Activated CD8-positive, alpha-beta memory T cell treated with anti-CD3 and anti-CD28 coated beads, Interleukin-2, amount 10 ng/mL, durations not matched to agents 7 days and 5 days (primary cell): ENCODE measurements at regions not wholly inside any gene's neighbourhood (a gene's known extent, or its start where the extent isn't known, plus 50 kb on each side); places are given as distances from the start of the nearest gene placed in this dataset.

Experiments used
- ATAC-seq: fragments of 150-1000 bp; cut with Tn5 transposase; one replicate; pipeline ENCODE4 v1.10.0; 2021; ENCODE audit warnings: moderate library complexity
- CTCF ChIA-PET: fragments of 350-600 bp; sonication (Branson Sonifier 250); formaldehyde crosslinking; loops from one replicate; lab custom pipeline; 2021; ENCODE audit warnings: antibody characterized with exemption; lab: Charles Lee
- DNase-seq: peaks from one replicate; pipeline ENCODE4 v3.0.0-alpha.2; 2020
- H3K27ac Mint-ChIP-seq: one replicate; pipeline ENCODE4 v1.8.0; 2021; ENCODE audit warnings: mild to moderate bottlenecking, mixed read lengths
- H3K27me3 Mint-ChIP-seq: one replicate; pipeline ENCODE4 v1.8.0; 2021; ENCODE audit warnings: mixed read lengths
- H3K36me3 Mint-ChIP-seq: one replicate; pipeline ENCODE4 v1.8.0; 2021; ENCODE audit warnings: mild to moderate bottlenecking, mixed read lengths
- H3K4me1 Mint-ChIP-seq: one replicate; pipeline ENCODE4 v1.8.0; 2021; ENCODE audit warnings: mixed read lengths
- H3K4me3 Mint-ChIP-seq: one replicate; pipeline ENCODE4 v1.8.0; 2021; ENCODE audit warnings: mild to moderate bottlenecking, moderate library complexity, mixed read lengths
- H3K9me3 Mint-ChIP-seq: one replicate; pipeline ENCODE4 v1.8.0; 2022; ENCODE audit warnings: low read depth, mixed read lengths

DNA sequence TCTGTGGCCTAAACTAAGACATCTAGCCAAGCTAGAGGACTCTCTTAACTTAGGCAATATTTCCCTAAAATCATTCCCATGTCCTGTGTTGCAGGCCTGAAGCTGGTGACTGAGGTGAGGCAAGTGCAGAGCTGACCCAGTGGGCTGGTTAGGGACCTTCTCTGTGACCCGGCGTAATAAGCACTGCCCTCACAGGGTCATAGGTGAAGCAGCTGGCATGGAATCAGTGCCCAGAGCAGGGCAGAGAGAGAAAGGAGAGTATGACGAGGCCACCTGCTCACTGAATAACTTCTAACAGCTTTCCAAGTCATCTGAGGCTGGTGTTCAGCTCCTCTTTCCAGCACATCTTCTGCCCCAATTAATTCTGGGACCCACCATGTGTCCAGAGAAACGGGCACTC, 197.0 kb downstream of the ANAPC1 start:
- no peak overlapping the region for H3K4me3 Mint-ChIP-seq
- no peak for ATAC-seq
- H3K4me1 Mint-ChIP-seq, result no peaks in the 10 kb centered on the region
- no peak overlapping the region for H3K27ac Mint-ChIP-seq
- H3K9me3 Mint-ChIP-seq, result no peaks in the 10 kb centered on the region
- CTCF ChIA-PET, result interaction anchor here (0.9 kb wide), 1 partner anchor 12 kb away, joined by 3 read pairs; no protein-coding TSS in a partner anchor
- peaks cover 27% of the 10 kb centered on the region for H3K27me3 Mint-ChIP-seq
- no peaks in the 10 kb centered on the region for H3K36me3 Mint-ChIP-seq
- no peak for DNase-seq

DNA sequence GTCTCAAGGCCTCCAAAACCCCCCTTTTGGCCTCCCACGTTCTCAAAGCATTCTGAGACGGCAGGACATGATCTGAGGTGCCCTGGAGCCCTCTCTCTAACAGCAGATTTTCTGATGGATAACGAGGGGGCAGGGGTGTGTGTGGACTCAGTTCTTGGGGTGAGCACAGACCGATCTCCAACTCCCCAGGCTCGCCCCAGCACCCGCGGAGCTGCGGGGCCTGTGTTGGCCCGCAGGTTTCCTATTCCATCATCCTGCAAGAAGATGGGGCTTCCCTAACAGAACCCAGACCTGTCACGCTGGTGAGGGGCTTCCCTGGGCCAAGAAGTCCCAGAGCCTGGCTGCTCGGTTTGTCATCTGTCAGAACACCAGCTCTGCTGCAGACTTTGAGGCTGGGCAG, 196.1 kb downstream of the ANAPC1 start:
- peaks cover 32% of the 10 kb centered on the region for H3K27me3 Mint-ChIP-seq
- ATAC-seq (no peak), DNase-seq (no peak)
- H3K4me3 Mint-ChIP-seq, result no peak overlapping the region
- CTCF ChIA-PET, result no interaction called here
- no peaks in the 10 kb centered on the region for H3K36me3 Mint-ChIP-seq
- H3K27ac Mint-ChIP-seq, result no peak overlapping the region
- H3K9me3 Mint-ChIP-seq, result no peaks in the 10 kb centered on the region
- H3K4me1 Mint-ChIP-seq, result no peaks in the 10 kb centered on the region

DNA sequence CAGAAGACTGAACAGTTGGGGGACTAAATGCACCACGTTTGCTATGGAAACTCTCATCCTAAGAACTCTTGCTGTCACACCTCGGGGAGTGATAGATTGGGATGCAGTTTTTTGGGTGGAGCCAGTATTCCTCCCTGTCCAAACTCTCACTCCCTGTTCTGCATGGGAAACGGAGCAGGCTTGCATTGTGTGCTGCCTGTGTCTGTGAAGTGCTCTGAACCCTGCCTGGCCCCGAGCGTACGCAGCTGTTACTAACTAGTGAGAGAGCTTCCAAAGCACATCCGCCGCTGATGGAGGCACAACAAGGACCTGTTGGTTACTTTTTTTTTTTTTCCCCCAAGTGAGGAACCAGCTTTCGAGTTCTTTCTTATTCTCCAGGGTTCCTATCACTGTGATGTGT, 195.5 kb downstream of the ANAPC1 start:
- ATAC-seq, result no peak
- Mint-ChIP-seq H3K4me1 (no peaks in the 10 kb centered on the region), H3K9me3 (no peaks in the 10 kb centered on the region)

DNA sequence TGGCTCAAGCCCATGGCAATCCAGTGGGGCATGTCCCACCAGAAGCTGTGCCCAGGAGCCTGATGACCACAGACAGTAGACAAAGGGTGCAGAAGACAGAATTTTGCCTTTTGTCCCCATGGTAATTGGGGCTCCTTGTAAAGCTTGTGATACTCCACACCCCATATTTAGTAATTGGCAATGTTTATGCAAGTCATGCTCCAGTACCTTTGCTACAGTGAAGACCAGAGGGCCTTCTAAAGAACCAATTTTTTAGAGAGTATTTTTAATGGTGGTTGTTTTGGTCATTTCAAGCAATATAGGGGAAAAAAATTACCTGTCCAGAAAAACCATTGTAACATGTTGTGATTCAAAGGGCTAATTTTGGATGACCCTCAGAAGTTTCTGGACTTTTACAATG, 194.8 kb downstream of the ANAPC1 start:
- DNase-seq (no peak), ATAC-seq (no peak)
- H3K27me3 Mint-ChIP-seq, result peaks cover 34% of the 10 kb centered on the region
- peaks cover 2% of the 10 kb centered on the region for H3K9me3 Mint-ChIP-seq
- H3K27ac Mint-ChIP-seq, result no peak overlapping the region
- peaks cover 2% of the 10 kb centered on the region for H3K36me3 Mint-ChIP-seq
- CTCF ChIA-PET, result no interaction called here
- no peak overlapping the region for H3K4me3 Mint-ChIP-seq
- H3K4me1 Mint-ChIP-seq, result no peaks in the 10 kb centered on the region

More for the DNA sequence above, 195.5 kb downstream of the ANAPC1 start:
- no peak overlapping the region for H3K27ac Mint-ChIP-seq
- no peak for DNase-seq
- no peak overlapping the region for H3K4me3 Mint-ChIP-seq
- H3K27me3 Mint-ChIP-seq, result peaks cover 33% of the 10 kb centered on the region
- CTCF ChIA-PET, result no interaction called here
- H3K36me3 Mint-ChIP-seq, result no peaks in the 10 kb centered on the region

DNA sequence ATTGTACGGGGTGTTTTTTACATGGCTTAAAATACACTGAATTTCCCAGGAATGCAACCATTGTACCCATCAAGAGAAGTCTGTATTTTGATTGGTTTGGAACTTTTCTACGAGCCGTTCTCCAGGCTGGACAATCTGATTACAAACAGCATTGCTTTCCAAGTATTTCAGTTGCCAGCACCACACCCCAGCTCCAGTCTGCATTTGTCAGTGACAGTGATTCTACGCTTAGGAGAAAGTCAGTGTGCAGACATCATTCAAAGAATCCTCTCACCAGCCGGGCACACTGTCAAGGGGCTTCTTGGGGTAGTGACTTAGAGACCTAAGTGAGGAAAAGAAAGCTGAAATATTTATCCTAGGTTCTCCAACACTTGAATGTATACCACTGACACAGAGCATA, 194.1 kb downstream of the ANAPC1 start:
- no peak overlapping the region for H3K27ac Mint-ChIP-seq
- H3K9me3 Mint-ChIP-seq, result peaks cover 2% of the 10 kb centered on the region
- peaks cover 2% of the 10 kb centered on the region for H3K36me3 Mint-ChIP-seq
- CTCF ChIA-PET, result interaction anchor here (1.0 kb wide), 1 partner anchor 12 kb away, joined by 3 read pairs; no protein-coding TSS in a partner anchor
- H3K4me3 Mint-ChIP-seq, result no peak overlapping the region
- ATAC-seq (no peak), DNase-seq (no peak)
- H3K4me1 Mint-ChIP-seq, result no peaks in the 10 kb centered on the region
- H3K27me3 Mint-ChIP-seq, result peaks cover 36% of the 10 kb centered on the region

DNA sequence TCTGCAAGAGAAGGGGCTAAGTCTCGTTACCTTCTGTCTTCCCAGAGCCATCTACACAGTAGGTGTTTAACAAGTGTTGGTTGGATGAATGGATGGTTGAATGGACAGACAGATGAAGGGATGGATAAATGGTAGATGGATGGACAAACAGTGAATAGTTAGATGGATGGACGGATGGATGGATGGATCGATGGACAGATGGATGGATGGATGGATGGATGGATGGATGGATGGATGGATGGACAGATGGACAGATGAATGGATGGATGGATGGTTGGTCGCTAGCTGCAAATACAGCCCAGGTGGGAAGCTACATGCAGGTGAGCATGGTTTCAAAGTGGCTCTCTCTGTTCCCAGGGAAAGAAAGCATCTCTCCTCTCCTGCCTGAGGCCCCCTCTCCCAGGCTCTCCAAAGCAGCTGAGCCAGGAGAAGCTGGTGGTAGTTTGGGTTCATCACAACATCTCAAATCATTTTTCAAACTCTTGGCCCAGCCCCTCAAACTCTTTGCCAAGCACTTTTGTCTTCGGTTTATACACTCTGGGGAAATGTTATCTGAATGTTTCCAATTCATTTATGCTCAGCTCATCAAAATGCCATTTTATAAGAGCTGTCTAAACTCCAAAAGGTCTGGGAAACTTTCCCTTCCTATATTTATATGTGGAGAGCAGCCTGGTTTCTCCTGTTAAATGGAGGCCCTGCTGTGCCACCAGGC, 192.7 kb downstream of the ANAPC1 start:
- no peak overlapping the region for H3K4me3 Mint-ChIP-seq
- no peak overlapping the region for H3K27ac Mint-ChIP-seq
- peaks cover 11% of the 10 kb centered on the region for H3K36me3 Mint-ChIP-seq
- ATAC-seq (no peak), DNase-seq (no peak)
- H3K4me1 Mint-ChIP-seq, result no peaks in the 10 kb centered on the region
- CTCF ChIA-PET, result interaction anchor here (1.0 to 1.6 kb wide), 2 partner anchors 10 to 11 kb away, joined by 3 to 4 read pairs; no protein-coding TSS in a partner anchor
- H3K9me3 Mint-ChIP-seq, result peaks cover 8% of the 10 kb centered on the region
- peaks cover 47% of the 10 kb centered on the region for H3K27me3 Mint-ChIP-seq

DNA sequence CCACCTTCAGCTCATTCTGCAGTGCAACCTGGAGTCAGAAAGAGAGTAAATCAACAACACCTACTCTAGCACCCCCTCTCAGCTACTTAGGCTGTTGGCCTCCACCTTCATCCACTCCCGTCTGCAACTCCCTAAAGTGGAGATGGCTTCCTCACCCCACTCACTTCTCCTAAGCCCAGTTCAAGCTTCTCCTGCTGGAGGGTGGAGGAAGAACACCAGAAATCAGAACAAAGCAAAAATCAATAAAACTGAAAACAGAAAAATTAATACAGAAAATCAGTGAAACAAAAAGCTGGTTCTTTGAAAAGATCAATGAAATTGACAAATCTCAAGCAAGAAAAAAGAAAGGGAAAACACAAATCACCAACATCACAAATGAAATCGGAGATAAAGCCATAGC, 191.7 kb downstream of the ANAPC1 start:
- ATAC-seq (no peak), DNase-seq (no peak)
- H3K36me3 Mint-ChIP-seq, result peaks cover 11% of the 10 kb centered on the region
- H3K27me3 Mint-ChIP-seq, result peaks cover 47% of the 10 kb centered on the region
- peaks cover 8% of the 10 kb centered on the region for H3K9me3 Mint-ChIP-seq
- no peaks in the 10 kb centered on the region for H3K4me1 Mint-ChIP-seq
- no peak overlapping the region for H3K27ac Mint-ChIP-seq
- CTCF ChIA-PET, result interaction anchor here (1.6 kb wide), 1 partner anchor 10 kb away, joined by 4 read pairs; no protein-coding TSS in a partner anchor
- no peak overlapping the region for H3K4me3 Mint-ChIP-seq

DNA sequence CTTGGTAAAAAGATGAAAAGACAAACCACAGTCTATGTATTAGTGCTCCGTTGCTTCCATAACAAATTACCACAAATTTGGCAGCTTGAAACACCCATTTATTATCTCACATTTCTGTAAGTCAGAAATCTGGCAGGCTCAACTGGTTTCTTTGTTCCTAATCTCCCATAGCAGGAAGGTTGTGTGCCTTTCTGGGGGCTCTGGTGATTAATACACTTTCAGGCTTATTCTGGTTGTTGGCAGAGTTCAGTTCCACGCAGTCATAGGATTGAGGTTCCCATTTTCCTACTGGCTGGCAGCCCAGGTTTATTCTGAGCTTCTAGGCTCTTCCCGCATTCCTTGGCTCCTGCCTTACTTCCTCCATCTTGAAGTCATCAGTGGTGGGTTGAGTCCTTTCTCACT, 189.3 kb downstream of the ANAPC1 start:
- Mint-ChIP-seq H3K27ac (no peak overlapping the region), H3K4me3 (no peak overlapping the region), H3K36me3 (peaks cover 11% of the 10 kb centered on the region), H3K27me3 (peaks cover 41% of the 10 kb centered on the region), H3K9me3 (peaks cover 8% of the 10 kb centered on the region), H3K4me1 (peaks cover 18% of the 10 kb centered on the region)
- DNase-seq (no peak), ATAC-seq (no peak)
- CTCF ChIA-PET, result no interaction called here

DNA sequence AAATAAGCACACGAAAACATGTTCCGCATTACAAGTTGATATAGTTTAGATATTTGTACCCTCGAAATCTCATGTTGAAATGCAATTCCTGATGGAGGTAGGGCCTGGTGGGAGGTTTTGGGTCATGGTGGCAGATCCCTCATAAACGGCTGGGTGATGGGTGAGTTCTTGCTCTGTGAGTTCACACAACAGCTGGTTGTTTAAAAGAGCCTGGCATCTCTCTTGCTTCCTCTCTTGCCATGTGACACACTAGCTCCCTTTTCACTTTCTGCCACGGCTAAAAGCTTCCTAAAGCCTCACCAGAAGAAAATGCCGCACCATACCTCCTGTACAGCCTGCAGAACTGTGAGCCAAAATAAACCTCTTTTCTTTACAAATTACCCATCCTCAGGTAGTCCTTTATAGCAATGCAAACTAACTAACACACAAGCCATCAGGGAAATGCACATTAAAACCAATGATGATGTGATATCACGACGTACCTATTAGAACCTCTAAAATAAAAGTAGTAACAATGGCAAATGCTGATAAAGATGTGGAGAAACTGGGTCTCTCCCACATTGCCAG, 188.5 kb downstream of the ANAPC1 start:
- Mint-ChIP-seq H3K9me3 (peaks cover 8% of the 10 kb centered on the region), H3K4me3 (no peak overlapping the region), H3K36me3 (peaks cover 11% of the 10 kb centered on the region), H3K4me1 (peaks cover 18% of the 10 kb centered on the region), H3K27ac (no peak overlapping the region), H3K27me3 (peaks cover 38% of the 10 kb centered on the region)
- DNase-seq, result no peak
- CTCF ChIA-PET, result no interaction called here
- no peak for ATAC-seq

DNA sequence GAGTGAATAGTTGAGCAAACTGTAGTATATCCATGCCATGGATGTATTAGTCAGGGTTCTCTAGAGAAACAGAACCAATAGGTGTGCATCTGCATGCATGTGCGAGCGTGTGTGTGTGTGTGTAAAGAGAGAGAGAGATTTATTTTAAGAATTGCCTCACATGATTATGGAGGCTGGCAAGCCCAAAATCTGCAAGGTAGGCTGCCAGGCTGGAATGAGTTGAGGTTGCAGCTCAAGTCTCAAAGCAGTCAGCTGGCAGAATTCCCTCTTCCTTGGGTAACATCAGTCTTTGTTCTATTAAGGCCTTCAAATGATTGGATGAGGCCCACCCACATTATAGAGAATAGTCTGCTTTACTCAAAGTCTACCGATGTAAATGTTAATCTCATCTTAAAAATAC, 187.8 kb downstream of the ANAPC1 start:
- Mint-ChIP-seq H3K27me3 (peaks cover 35% of the 10 kb centered on the region), H3K36me3 (peaks cover 11% of the 10 kb centered on the region), H3K4me3 (no peak overlapping the region), H3K27ac (no peak overlapping the region), H3K4me1 (peaks cover 22% of the 10 kb centered on the region), H3K9me3 (peaks cover 8% of the 10 kb centered on the region)
- no peak for DNase-seq
- no peak for ATAC-seq
- CTCF ChIA-PET, result no interaction called here

DNA sequence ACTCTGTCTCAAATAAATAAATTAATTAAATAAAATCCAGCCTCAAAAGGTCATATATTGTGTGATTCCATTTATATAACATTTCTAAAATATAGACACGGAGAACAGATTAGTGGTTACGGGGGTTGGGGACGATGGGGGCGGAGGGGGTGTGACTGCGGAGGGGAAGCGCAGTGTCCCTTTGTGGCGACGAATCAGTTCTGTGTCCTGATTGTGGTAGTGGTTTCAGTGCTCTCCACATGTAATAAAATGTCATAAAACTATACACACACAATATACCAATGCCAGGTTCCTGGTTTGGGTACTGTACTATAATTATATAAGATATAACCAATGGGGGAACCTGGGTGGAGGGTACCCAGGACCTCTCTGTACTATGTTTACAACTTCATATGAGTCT, 186.4 kb downstream of the ANAPC1 start:
- ATAC-seq, result no peak
- Mint-ChIP-seq H3K36me3 (peaks cover 11% of the 10 kb centered on the region), H3K4me1 (peaks cover 35% of the 10 kb centered on the region), H3K27me3 (peaks cover 28% of the 10 kb centered on the region), H3K9me3 (peaks cover 8% of the 10 kb centered on the region), H3K4me3 (no peak overlapping the region), H3K27ac (no peak overlapping the region)
- no peak for DNase-seq
- CTCF ChIA-PET, result interaction anchor here (1.1 to 1.9 kb wide), 3 partner anchors 18 to 577 kb away, joined by 3 to 9 read pairs (median 3); partner anchors contain the start of gene BCL2L11

DNA sequence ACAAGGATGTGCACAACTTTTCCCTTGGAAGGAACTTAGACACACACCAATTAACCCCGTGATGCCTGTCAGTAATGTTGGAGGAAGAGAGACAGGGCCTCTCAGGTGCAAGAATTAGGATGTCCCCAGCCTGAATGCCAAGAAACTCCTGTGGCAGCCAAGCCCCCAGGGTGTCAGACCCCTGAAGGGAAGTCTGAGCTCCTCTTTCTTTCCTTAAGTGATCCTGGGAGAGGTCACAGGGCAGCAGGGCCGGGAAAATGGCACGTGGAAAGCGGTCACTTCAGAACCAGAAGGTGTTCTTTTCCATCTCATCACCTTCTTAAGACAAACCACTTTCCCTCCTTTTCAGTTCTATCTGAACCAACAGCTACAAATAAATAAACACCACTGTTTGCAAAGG, 185.9 kb downstream of the ANAPC1 start:
- H3K9me3 Mint-ChIP-seq, result peaks cover 8% of the 10 kb centered on the region
- no peak for ATAC-seq
- H3K4me1 Mint-ChIP-seq, result peaks cover 38% of the 10 kb centered on the region
- peaks cover 11% of the 10 kb centered on the region for H3K36me3 Mint-ChIP-seq
- no peak for DNase-seq
- no peak overlapping the region for H3K4me3 Mint-ChIP-seq
- CTCF ChIA-PET, result interaction anchor here (1.1 to 1.9 kb wide), 5 partner anchors 19 to 577 kb away, joined by 3 to 9 read pairs (median 3); partner anchors contain the start of gene BCL2L11
- no peak overlapping the region for H3K27ac Mint-ChIP-seq
- H3K27me3 Mint-ChIP-seq, result peaks cover 25% of the 10 kb centered on the region

DNA sequence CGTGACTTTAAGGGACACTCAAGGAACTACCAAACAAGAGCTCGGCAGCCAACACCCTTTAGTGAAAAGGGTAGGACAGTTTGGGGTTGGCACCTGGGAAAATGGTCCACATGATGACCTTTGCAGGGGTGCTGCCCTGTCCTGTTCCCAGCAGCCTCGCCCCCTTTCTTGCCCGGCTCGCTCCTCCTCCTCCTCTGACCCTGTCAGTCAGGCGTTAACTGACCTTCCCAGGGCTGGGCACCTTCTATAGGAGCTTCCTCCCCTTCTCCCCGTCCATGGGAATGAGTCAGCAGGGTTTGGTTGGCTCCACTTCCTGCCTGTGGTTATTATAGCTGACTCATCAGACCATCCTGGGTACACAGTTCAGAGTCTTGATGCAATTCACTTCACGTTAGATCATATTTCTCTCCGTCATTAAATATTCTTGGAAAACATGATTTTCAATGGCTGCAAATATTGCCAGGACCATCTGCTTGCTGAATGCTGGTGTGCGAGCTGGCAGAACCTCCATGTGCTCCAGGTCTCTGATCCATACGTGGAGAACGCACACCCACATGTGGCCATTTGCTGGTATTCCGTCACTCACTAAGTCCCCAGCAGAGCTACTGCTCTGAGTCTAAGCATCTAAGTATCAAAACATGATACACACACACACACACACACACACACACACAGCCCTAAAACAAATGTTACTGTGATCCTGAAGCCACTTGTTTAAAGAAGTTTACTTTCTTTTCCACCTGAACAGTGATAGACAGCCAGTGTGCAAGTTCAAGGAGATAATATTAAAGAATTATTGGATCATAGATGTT, 185.0 kb downstream of the ANAPC1 start:
- CTCF ChIA-PET, result interaction anchor here (0.7 to 2.6 kb wide), 8 partner anchors 9 to 582 kb away, joined by 3 to 12 read pairs (median 3); partner anchors contain the start of gene BCL2L11
- peak overlapping the region; percentile 80 for H3K27ac Mint-ChIP-seq
- H3K9me3 Mint-ChIP-seq, result peaks cover 6% of the 10 kb centered on the region
- H3K4me3 Mint-ChIP-seq, result peak overlapping the region; percentile 51
- DNase-seq (peak; percentile 90), ATAC-seq (peak; percentile 92)
- peaks cover 10% of the 10 kb centered on the region for H3K36me3 Mint-ChIP-seq
- H3K4me1 Mint-ChIP-seq, result peaks cover 45% of the 10 kb centered on the region
- peaks cover 19% of the 10 kb centered on the region for H3K27me3 Mint-ChIP-seq
